ENCODE measurements at regions not wholly inside any gene's neighbourhood (a gene's known extent, or its start where the extent isn't known, plus 50 kb on each side); places are given as distances from the start of the nearest gene placed in this dataset.

DNA sequence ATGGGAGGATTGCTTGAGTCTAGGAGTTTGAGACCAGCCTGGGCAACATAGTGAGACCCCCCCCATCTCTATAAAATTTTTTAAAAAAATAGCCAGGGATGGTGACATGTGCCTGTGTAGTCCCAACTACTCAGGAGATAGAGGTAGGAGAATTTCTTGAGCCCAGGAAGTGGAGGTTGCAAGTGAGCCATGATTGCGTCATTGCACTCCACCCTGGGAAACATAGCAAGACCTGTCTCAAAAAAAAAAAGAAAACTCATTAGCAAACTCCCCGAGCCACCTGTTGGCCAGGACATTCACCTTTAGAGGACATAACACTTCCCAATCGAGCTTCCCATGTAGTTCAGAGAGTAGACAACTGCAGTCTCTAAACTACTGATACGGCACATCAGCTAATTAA is 274.2 kb downstream of the ABCC12 start:
- TF ChIP-seq CTCF (IDR thresholded peaks at IDR 0.05; ENCODE audit: insufficient read depth, low read length) (no peak), GABPA (IDR thresholded peaks at IDR 0.05; ENCODE audit: low read depth) (no peak), POLR2AphosphoS5 (IDR thresholded peaks at IDR 0.05; ENCODE audit: low read depth) (no peak), SPI1 (IDR thresholded peaks at IDR 0.05; ENCODE audit: borderline replicate concordance, low read depth) (no peak)
- TF ChIP-seq, protein P1, sequence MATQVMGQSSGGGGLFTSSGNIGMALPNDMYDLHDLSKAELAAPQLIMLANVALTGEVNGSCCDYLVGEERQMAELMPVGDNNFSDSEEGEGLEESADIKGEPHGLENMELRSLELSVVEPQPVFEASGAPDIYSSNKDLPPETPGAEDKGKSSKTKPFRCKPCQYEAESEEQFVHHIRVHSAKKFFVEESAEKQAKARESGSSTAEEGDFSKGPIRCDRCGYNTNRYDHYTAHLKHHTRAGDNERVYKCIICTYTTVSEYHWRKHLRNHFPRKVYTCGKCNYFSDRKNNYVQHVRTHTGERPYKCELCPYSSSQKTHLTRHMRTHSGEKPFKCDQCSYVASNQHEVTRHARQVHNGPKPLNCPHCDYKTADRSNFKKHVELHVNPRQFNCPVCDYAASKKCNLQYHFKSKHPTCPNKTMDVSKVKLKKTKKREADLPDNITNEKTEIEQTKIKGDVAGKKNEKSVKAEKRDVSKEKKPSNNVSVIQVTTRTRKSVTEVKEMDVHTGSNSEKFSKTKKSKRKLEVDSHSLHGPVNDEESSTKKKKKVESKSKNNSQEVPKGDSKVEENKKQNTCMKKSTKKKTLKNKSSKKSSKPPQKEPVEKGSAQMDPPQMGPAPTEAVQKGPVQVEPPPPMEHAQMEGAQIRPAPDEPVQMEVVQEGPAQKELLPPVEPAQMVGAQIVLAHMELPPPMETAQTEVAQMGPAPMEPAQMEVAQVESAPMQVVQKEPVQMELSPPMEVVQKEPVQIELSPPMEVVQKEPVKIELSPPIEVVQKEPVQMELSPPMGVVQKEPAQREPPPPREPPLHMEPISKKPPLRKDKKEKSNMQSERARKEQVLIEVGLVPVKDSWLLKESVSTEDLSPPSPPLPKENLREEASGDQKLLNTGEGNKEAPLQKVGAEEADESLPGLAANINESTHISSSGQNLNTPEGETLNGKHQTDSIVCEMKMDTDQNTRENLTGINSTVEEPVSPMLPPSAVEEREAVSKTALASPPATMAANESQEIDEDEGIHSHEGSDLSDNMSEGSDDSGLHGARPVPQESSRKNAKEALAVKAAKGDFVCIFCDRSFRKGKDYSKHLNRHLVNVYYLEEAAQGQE (IDR thresholded peaks at IDR 0.05; ENCODE audit: insufficient replicate concordance, low read depth) = no peak
